ENCODE measurements at regions not wholly inside any gene's neighbourhood (a gene's known extent, or its start where the extent isn't known, plus 50 kb on each side); places are given as distances from the start of the nearest gene placed in this dataset.

DNA sequence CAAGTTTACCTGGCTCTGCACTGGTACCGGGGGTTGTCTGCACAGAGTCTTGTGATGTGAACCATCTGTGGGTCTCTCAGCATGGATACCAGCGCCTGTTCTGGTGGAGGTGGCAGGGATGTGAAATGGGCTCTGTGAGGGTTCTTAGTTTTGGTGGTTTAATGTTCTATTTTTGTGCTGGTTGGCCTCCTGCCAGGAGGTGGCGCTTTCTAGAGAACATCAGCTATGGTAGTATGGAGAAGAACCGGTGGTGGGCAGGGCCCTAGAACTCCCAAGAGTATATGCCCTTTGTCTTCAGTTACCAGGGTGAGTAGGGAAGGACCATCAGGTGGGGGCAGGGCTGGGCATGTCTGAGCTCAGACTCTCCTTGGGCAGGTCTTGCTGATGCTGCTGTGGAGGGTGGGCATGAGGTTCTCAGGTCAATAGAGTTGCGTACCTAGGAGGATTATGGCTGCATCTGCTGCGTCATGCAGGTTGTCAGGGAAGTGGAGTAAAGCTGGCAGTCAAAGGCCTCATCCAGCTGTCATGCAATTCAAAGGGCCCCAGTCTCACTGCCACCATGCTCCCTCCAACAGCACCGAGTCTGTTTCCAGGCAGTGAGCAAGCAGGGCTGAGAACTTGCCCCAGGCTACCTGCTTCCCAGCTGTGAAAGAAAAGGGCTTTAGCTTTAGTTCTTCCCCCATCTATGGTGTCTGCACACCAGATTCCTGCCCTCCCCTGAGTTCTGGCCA, 278.0 kb downstream of the METTL4 start:
- TF ChIP-seq ZNF274 (IDR thresholded peaks at IDR 0.05; ENCODE audit: low read depth, low read length) (no peak), YY1 (IDR thresholded peaks at IDR 0.05; ENCODE audit: insufficient read depth, insufficient read length) (no peak), SUZ12 (IDR thresholded peaks at IDR 0.05; ENCODE audit: extremely low read depth, insufficient read depth, insufficient read length) (no peak)

Data from NT2/D1 (cell line).